Hindlimb muscle (tissue), 1 donor: ENCODE measurements at regions not wholly inside any gene's neighbourhood (a gene's known extent, or its start where the extent isn't known, plus 50 kb on each side); places are given as distances from the start of the nearest gene placed in this dataset.
A peak's percentile ranks its signal among the peaks of the same experiment; 100 is the strongest.

Experiments
- DNase-seq: peaks from one replicate; pipeline ENCODE4 v3.0.0-alpha.2; 2013

- no peak for DNase-seq
Measured at GRCh38 chr21:15543473-15543872, 186.3 kb upstream of the USP25 start.

- no peak for DNase-seq
Measured at GRCh38 chr21:15549671-15550070, 180.1 kb upstream of the USP25 start.

- DNase-seq = no peak
Measured at GRCh38 chr21:15552914-15553494, 176.8 kb upstream of the USP25 start.

- DNase-seq = no peak
Measured at GRCh38 chr21:15557925-15558324, 171.9 kb upstream of the USP25 start.

- no peak for DNase-seq
Measured at GRCh38 chr21:15558884-15559283, 170.9 kb upstream of the USP25 start.

GRCh38 chr21:15559660-15560059 is 170.1 kb upstream of the USP25 start:
- DNase-seq = no peak

- no peak for DNase-seq
Measured at GRCh38 chr21:15560383-15561056, 169.3 kb upstream of the USP25 start.

- DNase-seq = no peak
Measured at GRCh38 chr21:15562748-15563147, 167.0 kb upstream of the USP25 start.

- no peak for DNase-seq
Measured at GRCh38 chr21:15564907-15565306, 164.9 kb upstream of the USP25 start.

GRCh38 chr21:15566703-15567102 is 163.1 kb upstream of the USP25 start:
- no peak for DNase-seq

- DNase-seq = no peak
Measured at GRCh38 chr21:15567191-15567590, 162.6 kb upstream of the USP25 start.

- no peak for DNase-seq
Measured at GRCh38 chr21:15568516-15568915, 161.3 kb upstream of the USP25 start.

GRCh38 chr21:15586752-15587427 is 142.9 kb upstream of the USP25 start:
- no peak for DNase-seq

- DNase-seq = peak; percentile 40
Measured at GRCh38 chr21:15592271-15592860, 137.4 kb upstream of the USP25 start.

GRCh38 chr21:15592957-15593356 is 136.8 kb upstream of the USP25 start:
- no peak for DNase-seq

GRCh38 chr21:15601390-15601789 is 128.4 kb upstream of the USP25 start:
- no peak for DNase-seq

- DNase-seq = no peak
Measured at GRCh38 chr21:15604413-15604812, 125.4 kb upstream of the USP25 start.

GRCh38 chr21:15614766-15615165 is 115.0 kb upstream of the USP25 start:
- no peak for DNase-seq

- DNase-seq = no peak
Measured at GRCh38 chr21:15616864-15617574, 112.8 kb upstream of the USP25 start.

- DNase-seq = no peak
Measured at GRCh38 chr21:15617964-15618363, 111.8 kb upstream of the USP25 start.

GRCh38 chr21:15620892-15621291 is 108.9 kb upstream of the USP25 start:
- no peak for DNase-seq

- no peak for DNase-seq
Measured at GRCh38 chr21:15624646-15625045, 105.1 kb upstream of the USP25 start.

- DNase-seq = no peak
Measured at GRCh38 chr21:15625363-15625762, 104.4 kb upstream of the USP25 start.
